ENCODE measurements at regions not wholly inside any gene's neighbourhood (a gene's known extent, or its start where the extent isn't known, plus 50 kb on each side); places are given as distances from the start of the nearest gene placed in this dataset.

- H3K27ac Mint-ChIP-seq (ENCODE audit: unreplicated experiment), result no peak overlapping the region
- no peaks in the 10 kb centered on the region for H3K36me3 Mint-ChIP-seq (ENCODE audit: unreplicated experiment)
- no peak for DNase-seq
- H3K4me3 Mint-ChIP-seq (ENCODE audit: unreplicated experiment), result no peak overlapping the region
- TF ChIP-seq CTCF (IDR thresholded peaks at IDR 0.05; ENCODE audit: partially characterized antibody, unreplicated experiment), result no peak
- peaks cover 11% of the 10 kb centered on the region for H3K4me1 Mint-ChIP-seq (ENCODE audit: low read depth, unreplicated experiment)
- H3K27me3 Mint-ChIP-seq (ENCODE audit: unreplicated experiment), result no peaks in the 10 kb centered on the region
- no peaks in the 10 kb centered on the region for H3K9me3 Mint-ChIP-seq (ENCODE audit: unreplicated experiment)
Measured at GRCh38 chr13:106178816-106179215, 356.6 kb downstream of the EFNB2 start.

- TF ChIP-seq CTCF (IDR thresholded peaks at IDR 0.05; ENCODE audit: partially characterized antibody, unreplicated experiment), result no peak
- DNase-seq, result no peak
- no peak overlapping the region for H3K27ac Mint-ChIP-seq (ENCODE audit: unreplicated experiment)
- H3K4me3 Mint-ChIP-seq (ENCODE audit: unreplicated experiment), result no peak overlapping the region
- no peaks in the 10 kb centered on the region for H3K27me3 Mint-ChIP-seq (ENCODE audit: unreplicated experiment)
- no peaks in the 10 kb centered on the region for H3K4me1 Mint-ChIP-seq (ENCODE audit: low read depth, unreplicated experiment)
- no peaks in the 10 kb centered on the region for H3K9me3 Mint-ChIP-seq (ENCODE audit: unreplicated experiment)
- no peaks in the 10 kb centered on the region for H3K36me3 Mint-ChIP-seq (ENCODE audit: unreplicated experiment)
Measured at GRCh38 chr13:106177146-106177545, 358.3 kb downstream of the EFNB2 start.

GRCh38 chr13:106176117-106176516, 359.3 kb downstream of the EFNB2 start:
- no peak for DNase-seq
- TF ChIP-seq CTCF (IDR thresholded peaks at IDR 0.05; ENCODE audit: partially characterized antibody, unreplicated experiment), result no peak
- Mint-ChIP-seq H3K36me3 (ENCODE audit: unreplicated experiment) (no peaks in the 10 kb centered on the region), H3K9me3 (ENCODE audit: unreplicated experiment) (no peaks in the 10 kb centered on the region), H3K4me1 (ENCODE audit: low read depth, unreplicated experiment) (no peaks in the 10 kb centered on the region), H3K4me3 (ENCODE audit: unreplicated experiment) (no peak overlapping the region), H3K27ac (ENCODE audit: unreplicated experiment) (no peak overlapping the region), H3K27me3 (ENCODE audit: unreplicated experiment) (no peaks in the 10 kb centered on the region)

- TF ChIP-seq CTCF (IDR thresholded peaks at IDR 0.05; ENCODE audit: partially characterized antibody, unreplicated experiment), result no peak
- no peak overlapping the region for H3K4me3 Mint-ChIP-seq (ENCODE audit: unreplicated experiment)
- no peak overlapping the region for H3K27ac Mint-ChIP-seq (ENCODE audit: unreplicated experiment)
- no peak for DNase-seq
- H3K27me3 Mint-ChIP-seq (ENCODE audit: unreplicated experiment), result no peaks in the 10 kb centered on the region
- no peaks in the 10 kb centered on the region for H3K36me3 Mint-ChIP-seq (ENCODE audit: unreplicated experiment)
- no peaks in the 10 kb centered on the region for H3K4me1 Mint-ChIP-seq (ENCODE audit: low read depth, unreplicated experiment)
- no peaks in the 10 kb centered on the region for H3K9me3 Mint-ChIP-seq (ENCODE audit: unreplicated experiment)
Measured at GRCh38 chr13:106173891-106174610, 361.4 kb downstream of the EFNB2 start.

- TF ChIP-seq CTCF (IDR thresholded peaks at IDR 0.05; ENCODE audit: partially characterized antibody, unreplicated experiment), result no peak
- DNase-seq, result no peak
- peaks cover 2% of the 10 kb centered on the region for H3K4me1 Mint-ChIP-seq (ENCODE audit: low read depth, unreplicated experiment)
Measured at GRCh38 chr13:106173346-106173745, 362.1 kb downstream of the EFNB2 start.

More at GRCh38 chr13:106173346-106173745, 362.1 kb downstream of the EFNB2 start:
- Mint-ChIP-seq H3K4me3 (ENCODE audit: unreplicated experiment) (no peak overlapping the region), H3K9me3 (ENCODE audit: unreplicated experiment) (no peaks in the 10 kb centered on the region), H3K36me3 (ENCODE audit: unreplicated experiment) (no peaks in the 10 kb centered on the region), H3K27me3 (ENCODE audit: unreplicated experiment) (no peaks in the 10 kb centered on the region), H3K27ac (ENCODE audit: unreplicated experiment) (no peak overlapping the region)
